DND-41 (cell line): ENCODE measurements at regions not wholly inside any gene's neighbourhood (a gene's known extent, or its start where the extent isn't known, plus 50 kb on each side); places are given as distances from the start of the nearest gene placed in this dataset.

Source experiments
- EZH2 ChIP-seq: IDR thresholded peaks from 3 replicates; pipeline ENCODE4 v1.6.1; 2012; ENCODE audit warnings: borderline replicate concordance, low read depth, mild to moderate bottlenecking, moderate library complexity, low read length, inconsistent platforms; ENCODE audit not compliant: severe bottlenecking
- TF ChIP-seq, protein P1 (sequence below): IDR thresholded peaks from 2 replicates; pipeline ENCODE4 v1.5.1; 2012; ENCODE audit warnings: borderline replicate concordance, low read length, moderate library complexity, mild to moderate bottlenecking; ENCODE audit not compliant: poor library complexity, severe bottlenecking; ENCODE audit errors: extremely low read depth

DNA sequence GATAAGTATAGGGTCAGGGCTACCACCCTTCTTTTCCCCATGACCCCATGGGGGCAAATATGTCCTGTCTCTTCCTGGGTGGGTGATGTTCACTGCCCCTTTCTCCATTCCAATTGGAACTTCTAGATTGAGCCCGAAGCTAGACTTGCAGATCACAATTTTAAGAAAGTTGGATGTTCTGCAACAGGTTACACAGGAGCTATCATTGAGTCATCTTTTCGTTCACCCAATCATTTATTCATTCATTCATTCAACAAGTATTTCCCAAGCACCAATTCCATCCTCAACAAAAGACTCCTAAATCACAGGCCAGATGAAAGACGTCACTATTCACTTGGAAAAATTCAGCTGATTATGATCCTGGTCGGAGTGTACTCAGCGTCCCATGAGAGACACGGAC is 71.0 kb upstream of the FOXP4 start:
- TF ChIP-seq, protein P1, sequence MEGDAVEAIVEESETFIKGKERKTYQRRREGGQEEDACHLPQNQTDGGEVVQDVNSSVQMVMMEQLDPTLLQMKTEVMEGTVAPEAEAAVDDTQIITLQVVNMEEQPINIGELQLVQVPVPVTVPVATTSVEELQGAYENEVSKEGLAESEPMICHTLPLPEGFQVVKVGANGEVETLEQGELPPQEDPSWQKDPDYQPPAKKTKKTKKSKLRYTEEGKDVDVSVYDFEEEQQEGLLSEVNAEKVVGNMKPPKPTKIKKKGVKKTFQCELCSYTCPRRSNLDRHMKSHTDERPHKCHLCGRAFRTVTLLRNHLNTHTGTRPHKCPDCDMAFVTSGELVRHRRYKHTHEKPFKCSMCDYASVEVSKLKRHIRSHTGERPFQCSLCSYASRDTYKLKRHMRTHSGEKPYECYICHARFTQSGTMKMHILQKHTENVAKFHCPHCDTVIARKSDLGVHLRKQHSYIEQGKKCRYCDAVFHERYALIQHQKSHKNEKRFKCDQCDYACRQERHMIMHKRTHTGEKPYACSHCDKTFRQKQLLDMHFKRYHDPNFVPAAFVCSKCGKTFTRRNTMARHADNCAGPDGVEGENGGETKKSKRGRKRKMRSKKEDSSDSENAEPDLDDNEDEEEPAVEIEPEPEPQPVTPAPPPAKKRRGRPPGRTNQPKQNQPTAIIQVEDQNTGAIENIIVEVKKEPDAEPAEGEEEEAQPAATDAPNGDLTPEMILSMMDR = no peak
- TF ChIP-seq EZH2 = no peak
